ENCODE measurements at regions not wholly inside any gene's neighbourhood (a gene's known extent, or its start where the extent isn't known, plus 50 kb on each side); places are given as distances from the start of the nearest gene placed in this dataset.
"Not testable (repeated sequence)": the region's sequence is repeated elsewhere in the genome, so short reads cannot be mapped to it uniquely, and the experiment has no call there.

DNA sequence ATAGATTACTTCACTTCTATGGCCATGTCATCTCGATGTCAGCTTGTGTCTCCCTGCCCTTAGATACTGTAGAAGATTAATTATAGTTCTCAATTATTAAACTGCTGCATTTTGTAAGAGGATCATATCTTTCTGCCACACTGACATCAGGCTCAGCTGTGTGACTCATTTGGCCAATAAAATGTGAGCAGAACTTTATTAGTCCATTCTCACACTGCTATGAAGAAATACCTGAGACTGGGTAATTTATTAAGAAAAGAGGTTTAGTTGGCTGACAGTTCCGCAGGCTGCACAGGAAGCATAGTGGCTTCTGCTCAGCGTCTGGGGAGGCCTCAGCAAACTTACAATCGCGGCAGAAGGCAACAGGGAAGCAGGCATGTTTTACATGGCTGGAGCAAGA lies 290.4 kb downstream of the RAD51AP2 start:
- CTCF ChIA-PET = no interaction called here
- no peak overlapping the region for H3K27ac ChIP-seq
- no peak for DNase-seq (ENCODE audit: low spot score)
- TF ChIP-seq, protein P1, sequence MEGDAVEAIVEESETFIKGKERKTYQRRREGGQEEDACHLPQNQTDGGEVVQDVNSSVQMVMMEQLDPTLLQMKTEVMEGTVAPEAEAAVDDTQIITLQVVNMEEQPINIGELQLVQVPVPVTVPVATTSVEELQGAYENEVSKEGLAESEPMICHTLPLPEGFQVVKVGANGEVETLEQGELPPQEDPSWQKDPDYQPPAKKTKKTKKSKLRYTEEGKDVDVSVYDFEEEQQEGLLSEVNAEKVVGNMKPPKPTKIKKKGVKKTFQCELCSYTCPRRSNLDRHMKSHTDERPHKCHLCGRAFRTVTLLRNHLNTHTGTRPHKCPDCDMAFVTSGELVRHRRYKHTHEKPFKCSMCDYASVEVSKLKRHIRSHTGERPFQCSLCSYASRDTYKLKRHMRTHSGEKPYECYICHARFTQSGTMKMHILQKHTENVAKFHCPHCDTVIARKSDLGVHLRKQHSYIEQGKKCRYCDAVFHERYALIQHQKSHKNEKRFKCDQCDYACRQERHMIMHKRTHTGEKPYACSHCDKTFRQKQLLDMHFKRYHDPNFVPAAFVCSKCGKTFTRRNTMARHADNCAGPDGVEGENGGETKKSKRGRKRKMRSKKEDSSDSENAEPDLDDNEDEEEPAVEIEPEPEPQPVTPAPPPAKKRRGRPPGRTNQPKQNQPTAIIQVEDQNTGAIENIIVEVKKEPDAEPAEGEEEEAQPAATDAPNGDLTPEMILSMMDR (conservative IDR thresholded peaks at IDR 0.05; ENCODE audit: low read depth) = no peak
- POLR2A ChIA-PET (ENCODE audit: low non-redundant PET) = no interaction called here

DNA sequence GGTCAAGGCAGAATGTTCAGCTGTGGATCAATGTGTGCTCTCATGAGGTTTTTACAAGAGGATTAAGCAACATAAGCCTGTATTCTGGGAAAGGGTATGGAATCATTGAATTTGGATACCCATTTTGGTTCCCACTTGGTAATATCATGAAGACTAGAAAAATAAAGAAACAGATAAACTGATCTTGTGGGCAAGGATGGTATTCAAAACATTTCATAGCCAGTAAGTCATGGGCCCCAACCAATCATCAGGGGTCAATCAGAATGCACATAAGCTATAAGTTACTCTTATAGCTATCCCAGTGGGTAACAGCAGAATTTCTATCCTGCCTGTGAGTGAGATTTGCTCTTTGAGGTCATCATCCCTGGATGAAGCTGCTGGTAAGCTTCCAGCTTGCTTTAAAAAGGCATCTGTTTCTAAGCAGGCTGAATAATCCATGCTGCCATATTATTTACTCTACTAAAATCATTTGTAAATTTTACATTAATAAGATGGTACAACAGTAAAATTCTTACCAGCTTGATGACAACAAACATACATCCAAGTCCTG lies 291.2 kb downstream of the RAD51AP2 start:
- ChIA-PET CTCF (interaction anchor here (0.6 kb wide), 1 partner anchor 358 kb away, joined by 3 read pairs; no protein-coding TSS in a partner anchor), POLR2A (ENCODE audit: low non-redundant PET) (no interaction called here)
- TF ChIP-seq, protein P1 (conservative IDR thresholded peaks at IDR 0.05; ENCODE audit: low read depth) = no peak
- no peak overlapping the region for H3K27ac ChIP-seq
- DNase-seq (ENCODE audit: low spot score) = no peak

DNA sequence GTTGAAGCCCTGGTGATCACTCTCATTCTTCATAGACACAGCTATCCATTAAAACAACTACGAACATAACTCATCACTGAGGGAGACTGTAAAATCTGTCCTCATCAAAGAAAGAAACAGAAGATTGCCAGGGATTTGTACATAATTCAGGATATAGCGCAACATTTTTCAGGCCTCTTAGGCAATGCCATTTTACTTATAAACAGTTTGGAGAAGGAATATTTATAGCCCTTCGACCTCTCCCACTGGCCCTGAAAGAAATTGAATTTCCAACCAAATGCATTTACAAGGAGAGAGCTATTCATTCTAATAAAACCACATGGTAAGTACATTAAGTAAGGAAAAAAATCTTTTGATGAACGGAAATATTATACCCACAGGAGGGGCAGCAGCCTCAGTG lies 295.0 kb downstream of the RAD51AP2 start:
- TF ChIP-seq, protein P1 (conservative IDR thresholded peaks at IDR 0.05; ENCODE audit: low read depth) = no peak
- no peak for DNase-seq (ENCODE audit: low spot score)
- CTCF ChIA-PET = interaction anchor here (0.6 kb wide), 1 partner anchor 1793 kb away, joined by 6 read pairs; no protein-coding TSS in a partner anchor
- H3K27ac ChIP-seq = no peak overlapping the region
- POLR2A ChIA-PET (ENCODE audit: low non-redundant PET) = no interaction called here

DNA sequence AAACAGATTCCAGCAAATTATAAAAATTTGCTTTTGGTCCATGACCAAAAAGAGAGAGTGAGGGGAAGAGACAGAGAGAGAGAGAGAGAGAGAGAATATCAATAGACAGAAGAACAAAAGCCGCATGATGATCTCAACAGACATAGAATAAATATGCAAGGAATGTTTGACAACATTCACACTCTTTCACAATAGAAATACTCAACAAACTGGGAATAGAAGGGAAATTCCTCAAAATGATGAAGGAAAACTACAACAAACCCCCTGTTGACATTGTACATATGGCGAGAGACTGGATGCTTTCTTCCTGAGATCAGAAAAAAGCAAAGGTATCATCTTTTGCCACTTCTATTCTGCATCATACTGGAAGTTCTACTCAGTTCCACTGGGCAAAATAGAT lies 309.7 kb downstream of the RAD51AP2 start:
- no peak overlapping the region for H3K27ac ChIP-seq
- no peak for DNase-seq (ENCODE audit: low spot score)
- ChIA-PET CTCF (interaction anchor here (0.6 kb wide), 1 partner anchor 81 kb away, joined by 3 read pairs; no protein-coding TSS in a partner anchor), POLR2A (ENCODE audit: low non-redundant PET) (no interaction called here)
- TF ChIP-seq, protein P1 (conservative IDR thresholded peaks at IDR 0.05; ENCODE audit: low read depth) = no peak

DNA sequence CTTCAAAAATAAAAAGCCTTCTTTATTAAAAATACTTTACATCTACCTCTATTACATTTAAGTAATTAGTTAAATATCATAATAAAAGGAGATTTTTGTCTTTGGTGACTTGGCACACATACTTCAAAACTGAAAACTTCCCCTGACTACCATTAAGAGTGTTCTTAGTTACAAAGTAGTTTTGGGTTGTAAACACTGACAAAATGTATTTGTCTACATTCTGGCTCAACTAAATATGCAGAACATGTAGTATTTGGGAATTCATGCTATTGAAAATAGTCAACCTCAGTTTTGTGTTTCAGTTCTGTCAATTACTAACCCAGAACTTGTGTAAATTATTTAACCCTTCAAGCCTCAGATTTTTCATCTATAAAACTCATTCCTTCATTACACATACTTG lies 311.5 kb downstream of the RAD51AP2 start:
- TF ChIP-seq, protein P1 (conservative IDR thresholded peaks at IDR 0.05; ENCODE audit: low read depth) = no peak
- POLR2A ChIA-PET (ENCODE audit: low non-redundant PET) = no interaction called here
- H3K27ac ChIP-seq = no peak overlapping the region
- DNase-seq (ENCODE audit: low spot score) = no peak
- CTCF ChIA-PET = no interaction called here

DNA sequence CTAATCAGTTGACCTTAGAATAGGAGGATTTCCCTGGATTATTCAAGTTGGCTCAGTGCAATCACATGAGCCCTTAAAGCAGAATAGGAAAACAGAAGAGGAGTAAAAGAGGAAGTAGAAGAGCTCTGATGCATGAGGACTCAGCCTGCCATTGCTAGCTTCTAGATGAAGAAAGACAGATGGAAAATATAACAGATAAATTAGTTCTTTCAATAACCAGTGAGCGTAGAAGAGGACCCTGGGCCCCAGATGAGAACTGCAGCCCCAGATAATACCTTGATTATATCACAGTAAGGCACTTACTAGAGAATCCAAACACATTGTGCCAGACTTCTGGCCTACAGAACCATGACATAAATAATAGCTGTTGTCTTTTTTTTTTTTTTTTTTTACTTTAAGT lies 314.0 kb downstream of the RAD51AP2 start:
- H3K27ac ChIP-seq; DNase-seq (ENCODE audit: low spot score); CTCF ChIA-PET: not testable (repeated sequence)
- POLR2A ChIA-PET (ENCODE audit: low non-redundant PET) = interaction anchor here (0.6 kb wide), 1 partner anchor 1479 kb away, joined by 6 read pairs; no protein-coding TSS in a partner anchor

DNA sequence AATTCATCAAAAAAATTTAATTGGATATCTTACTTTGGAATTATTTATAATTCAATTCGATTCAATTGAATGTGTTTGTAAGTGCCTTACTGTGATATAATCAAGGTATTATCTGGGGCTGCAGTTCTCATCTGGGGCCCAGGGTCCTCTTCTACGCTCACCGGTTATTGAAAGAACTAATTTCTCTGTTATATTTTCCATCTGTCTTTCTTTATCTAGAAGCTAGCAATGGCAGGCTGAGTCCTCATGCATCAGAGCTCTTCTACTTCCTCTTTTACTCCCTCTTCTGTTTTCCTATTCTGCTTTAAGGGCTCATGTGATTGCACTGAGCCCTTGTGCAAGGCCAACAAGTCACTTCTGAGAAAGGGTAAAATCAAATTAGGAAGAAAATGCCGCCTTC lies 315.6 kb downstream of the RAD51AP2 start:
- POLR2A ChIA-PET (ENCODE audit: low non-redundant PET); DNase-seq (ENCODE audit: low spot score); H3K27ac ChIP-seq: not testable (repeated sequence)
- CTCF ChIA-PET = interaction anchor here (0.5 kb wide), 1 partner anchor 41 kb away, joined by 4 read pairs; no protein-coding TSS in a partner anchor
